Jurkat, Clone E6-1 (cell line): ENCODE measurements at regions not wholly inside any gene's neighbourhood (a gene's known extent, or its start where the extent isn't known, plus 50 kb on each side); places are given as distances from the start of the nearest gene placed in this dataset.
A peak's percentile ranks its signal among the peaks of the same experiment; 100 is the strongest.

Source experiments
- DNase-seq: peaks from one replicate; pipeline ENCODE4 v3.0.0-alpha.2; 2011; ENCODE audit warnings: low read depth, low spot score
- H3K4me3 ChIP-seq: 2 replicates; pipeline ENCODE4 v1.5.1; 2011; ENCODE audit warnings: mild to moderate bottlenecking, low read length, control low read depth, moderate library complexity

GRCh38 chr13:76503291-76503690, 382.9 kb downstream of the KCTD12 start:
- DNase-seq, result peak; percentile 3
- H3K4me3 ChIP-seq, result no peak overlapping the region

GRCh38 chr13:76500894-76501293, 385.3 kb downstream of the KCTD12 start:
- no peak for DNase-seq
- no peak overlapping the region for H3K4me3 ChIP-seq

- H3K4me3 ChIP-seq, result no peak overlapping the region
- DNase-seq, result no peak
Measured at GRCh38 chr13:76499891-76500290, 386.3 kb downstream of the KCTD12 start.

GRCh38 chr13:76489274-76489673, 396.9 kb downstream of the KCTD12 start:
- no peak for DNase-seq

GRCh38 chr13:76481738-76482137, 404.5 kb downstream of the KCTD12 start:
- DNase-seq, result no peak
- no peak overlapping the region for H3K4me3 ChIP-seq

More at GRCh38 chr13:76489274-76489673, 396.9 kb downstream of the KCTD12 start:
- H3K4me3 ChIP-seq, result no peak overlapping the region

- H3K4me3 ChIP-seq, result no peak overlapping the region
- no peak for DNase-seq
Measured at GRCh38 chr13:76474966-76475365, 411.2 kb downstream of the KCTD12 start.

- no peak for DNase-seq
- no peak overlapping the region for H3K4me3 ChIP-seq
Measured at GRCh38 chr13:76474356-76474755, 411.8 kb downstream of the KCTD12 start.

- no peak overlapping the region for H3K4me3 ChIP-seq
- DNase-seq, result peak; percentile 79
Measured at GRCh38 chr13:76473552-76474134, 412.6 kb downstream of the KCTD12 start.

- no peak for DNase-seq
- H3K4me3 ChIP-seq, result no peak overlapping the region
Measured at GRCh38 chr13:76472916-76473315, 413.3 kb downstream of the KCTD12 start.

- H3K4me3 ChIP-seq, result no peak overlapping the region
- DNase-seq, result no peak
Measured at GRCh38 chr13:76471486-76471885, 414.7 kb downstream of the KCTD12 start.

GRCh38 chr13:76470991-76471390, 415.2 kb downstream of the KCTD12 start:
- DNase-seq, result no peak
- no peak overlapping the region for H3K4me3 ChIP-seq

- H3K4me3 ChIP-seq, result no peak overlapping the region
- no peak for DNase-seq
Measured at GRCh38 chr13:76466043-76466442, 420.2 kb downstream of the KCTD12 start.

GRCh38 chr13:76463314-76463713, 422.9 kb downstream of the KCTD12 start:
- DNase-seq, result no peak
- no peak overlapping the region for H3K4me3 ChIP-seq

- H3K4me3 ChIP-seq, result no peak overlapping the region
- DNase-seq, result no peak
Measured at GRCh38 chr13:76461999-76462398, 424.2 kb downstream of the KCTD12 start.

- H3K4me3 ChIP-seq, result no peak overlapping the region
Measured at GRCh38 chr13:76461484-76461883, 424.7 kb downstream of the KCTD12 start.

GRCh38 chr13:76459863-76460262, 426.3 kb downstream of the KCTD12 start:
- no peak for DNase-seq
- no peak overlapping the region for H3K4me3 ChIP-seq

More at GRCh38 chr13:76461484-76461883, 424.7 kb downstream of the KCTD12 start:
- peak; percentile 50 for DNase-seq

GRCh38 chr13:76455960-76456359, 430.2 kb downstream of the KCTD12 start:
- no peak for DNase-seq
- H3K4me3 ChIP-seq, result no peak overlapping the region

GRCh38 chr13:76454991-76455390, 431.2 kb downstream of the KCTD12 start:
- no peak for DNase-seq
- no peak overlapping the region for H3K4me3 ChIP-seq

- no peak for DNase-seq
- no peak overlapping the region for H3K4me3 ChIP-seq
Measured at GRCh38 chr13:76449716-76450115, 436.5 kb downstream of the KCTD12 start.

- DNase-seq, result no peak
- H3K4me3 ChIP-seq, result no peak overlapping the region
Measured at GRCh38 chr13:76446191-76446590, 440.0 kb downstream of the KCTD12 start.

- DNase-seq, result no peak
- H3K4me3 ChIP-seq, result no peak overlapping the region
Measured at GRCh38 chr13:76440568-76440967, 445.6 kb downstream of the KCTD12 start.
